ENCODE measurements at regions not wholly inside any gene's neighbourhood (a gene's known extent, or its start where the extent isn't known, plus 50 kb on each side); places are given as distances from the start of the nearest gene placed in this dataset.

- ChIA-PET CTCF (ENCODE audit: low intra/inter-chr PET ratio, low total read pairs) (no interaction called here), POLR2A (no interaction called here)
- WGBS (ENCODE audit: low lambda C conversion rate), result 18% methylated on average over 3 of the region's 3 CpGs
- Histone ChIP-seq H3K9me3 (ENCODE audit: low read length) (no peaks in the 10 kb centered on the region), H3K27ac (ENCODE audit: extremely low read length, insufficient read depth, low read length) (no peak overlapping the region), H3K36me3 (replicated peaks in 1 of 2; ENCODE audit: control insufficient read depth in 1 of 2, insufficient read depth in 2 of 2, low read length in 2 of 2) (no peaks in the 10 kb centered on the region), H3K79me2 (ENCODE audit: insufficient read depth, low read length) (no peaks in the 10 kb centered on the region), H3K27me3 (ENCODE audit: control insufficient read depth in 1 of 2, insufficient read depth in 2 of 2, low read length in 2 of 2) (no peaks in the 10 kb centered on the region), H3K4me3 (replicated peaks in 1 of 3; ENCODE audit: insufficient read depth in 1 of 3, low read depth in 2 of 3, low read length in 3 of 3) (no peak overlapping the region), H2AFZ (ENCODE audit: low read length) (no peak overlapping the region), H4K20me1 (ENCODE audit: insufficient read depth, low read length) (no peaks in the 10 kb centered on the region), H3K4me1 (ENCODE audit: insufficient read depth, low read length) (no peaks in the 10 kb centered on the region), H3K4me2 (ENCODE audit: low read depth, low read length) (no peak overlapping the region), H3K9ac (ENCODE audit: insufficient read depth, low read depth, low read length) (no peak overlapping the region)
- intact Hi-C loops (cut with micrococcal nuclease; ENCODE audit: unreplicated experiment), result no loop called here
- in situ Hi-C loops (cut with HindIII; ENCODE audit: extremely low pct_ligation_motif_present, low pct_unique_long_range_greater_than_20kb), result no loop called here
- ATAC-seq, result no peak
- BruUV-seq (replicated peaks), result no TSS peak
- TF ChIP-seq KLF11 (CRISPR knock-in tag; IDR thresholded peaks at IDR 0.05), result no peak
- TF ChIP-seq ZNF720 (CRISPR knock-in tag; IDR thresholded peaks at IDR 0.05), result no peak
- no peak for TF ChIP-seq MIER3 (CRISPR knock-in tag; IDR thresholded peaks at IDR 0.05; ENCODE audit: borderline replicate concordance)
- TF ChIP-seq IRF1 (CRISPR knock-in tag; IDR thresholded peaks at IDR 0.05; ENCODE audit: low read depth), result no peak
- no peak for TF ChIP-seq ATRX (CRISPR knock-in tag; IDR thresholded peaks at IDR 0.05; ENCODE audit: borderline replicate concordance)
- no peak for TF ChIP-seq AGO1 (IDR thresholded peaks at IDR 0.05; ENCODE audit: low read depth, low read length, poor library complexity, severe bottlenecking)
- no peak for TF ChIP-seq SIX4 (CRISPR knock-in tag; IDR thresholded peaks at IDR 0.05)
- TF ChIP-seq ELF4 (CRISPR knock-in tag; IDR thresholded peaks at IDR 0.05; ENCODE audit: borderline replicate concordance), result no peak
- TF ChIP-seq CREM (IDR thresholded peaks at IDR 0.05), result no peak
- no peak for TF ChIP-seq CREM (CRISPR knock-in tag; IDR thresholded peaks at IDR 0.05)
- no peak for TF ChIP-seq ARNT (IDR thresholded peaks at IDR 0.05)
- no peak for TF ChIP-seq NFKB2 (CRISPR knock-in tag; IDR thresholded peaks at IDR 0.05; ENCODE audit: borderline replicate concordance)
- TF ChIP-seq FUBP1 (CRISPR knock-in tag; IDR thresholded peaks at IDR 0.05; ENCODE audit: borderline replicate concordance), result no peak
- no peak for TF ChIP-seq ZNF18 (CRISPR knock-in tag; IDR thresholded peaks at IDR 0.05; ENCODE audit: insufficient replicate concordance)
- no peak for TF ChIP-seq ZKSCAN8 (CRISPR knock-in tag; IDR thresholded peaks at IDR 0.05; ENCODE audit: borderline replicate concordance)
- TF ChIP-seq ZNF672 (CRISPR knock-in tag; IDR thresholded peaks at IDR 0.05), result no peak
- TF ChIP-seq GABPB1 (CRISPR knock-in tag; IDR thresholded peaks at IDR 0.05), result no peak
- no peak for TF ChIP-seq FLYWCH1 (CRISPR knock-in tag; IDR thresholded peaks at IDR 0.05)
- TF ChIP-seq PCBP1 (IDR thresholded peaks at IDR 0.05; ENCODE audit: borderline replicate concordance, low read depth, low read length), result no peak
- TF ChIP-seq STAT5B (CRISPR knock-in tag; IDR thresholded peaks at IDR 0.05), result no peak
- TF ChIP-seq PHF8 (CRISPR knock-in tag; IDR thresholded peaks at IDR 0.05), result no peak
- DNase-seq (ENCODE audit: low spot score), result no peak
- FAIRE-seq, result no peak
Observed at GRCh38 chr4:169841776-169842175, 84.0 kb upstream of the HPF1 start.

Measured in HepG2 (cell line).